CD4-positive, alpha-beta T cell (primary cell): ENCODE measurements at regions not wholly inside any gene's neighbourhood (a gene's known extent, or its start where the extent isn't known, plus 50 kb on each side); places are given as distances from the start of the nearest gene placed in this dataset.

ENCODE experiments used
- ATAC-seq: fragments of 200-7000 bp; cut with Tn5 transposase; one replicate; pipeline ENCODE4 v1.10.0; 2022; ENCODE audit warnings: mild to moderate bottlenecking; ENCODE audit not compliant: poor library complexity
- CTCF ChIA-PET: fragments of 350-600 bp; sonication (Branson Sonifier 250); formaldehyde crosslinking; loops from one replicate; lab custom pipeline; 2021; ENCODE audit warnings: antibody characterized with exemption, inconsistent platforms; lab: Charles Lee
- POLR2A ChIA-PET: fragments of 350-600 bp; sonication (Branson Sonifier 250); formaldehyde crosslinking; loops from one replicate; lab custom pipeline; 2021; ENCODE audit warnings: antibody characterized with exemption, inconsistent platforms; lab: Charles Lee
- DNase-seq, 14 experiments: peaks; one replicate each; pipeline ENCODE4 v3.0.0-alpha.2; 2013 to 2020; ENCODE audit warnings: mixed read lengths in 2 of 14
- H3K27ac ChIP-seq, 2 donors: one replicate each; pipeline versions ENCODE4 v1.5.1 to v1.7.0; 2013; ENCODE audit warnings: low read length in 2 of 2, low read depth in 1 of 2, mild to moderate bottlenecking in 1 of 2
- H3K27me3 ChIP-seq, 2 experiments: 1 replicate in 1 of 2; 2 replicates in 1 of 2; pipeline versions ENCODE4 v1.6.1 to v1.7.0; 2013; ENCODE audit warnings: low read length in 2 of 2, control low read depth in 1 of 2, mild to moderate bottlenecking in 1 of 2, moderate library complexity in 1 of 2; ENCODE audit not compliant: insufficient read depth in 2 of 2, control insufficient read depth in 1 of 2
- H3K36me3 ChIP-seq: one replicate; pipeline ENCODE4 v1.6.1; 2013; ENCODE audit warnings: low read length, control low read depth; ENCODE audit not compliant: insufficient read depth
- H3K4me1 ChIP-seq: one replicate; pipeline ENCODE4 v1.6.1; 2013; ENCODE audit warnings: low read length, control low read depth; ENCODE audit not compliant: insufficient read depth
- H3K4me3 ChIP-seq: one replicate; pipeline ENCODE4 v1.5.1; 2013; ENCODE audit warnings: mild to moderate bottlenecking, low read length, moderate library complexity
- H3K9me3 ChIP-seq, 2 experiments: 1 replicate in 1 of 2; 2 replicates in 1 of 2; pipeline versions ENCODE4 v1.6.1 to v1.7.0; 2013; ENCODE audit warnings: low read length in 2 of 2, mild to moderate bottlenecking in 2 of 2, control low read depth in 1 of 2, moderate library complexity in 1 of 2; ENCODE audit not compliant: control insufficient read depth in 1 of 2, insufficient read depth in 1 of 2
- H3K27ac Mint-ChIP-seq: one replicate; pipeline ENCODE4 v1.8.0; 2020; ENCODE audit warnings: mixed read lengths
- H3K27me3 Mint-ChIP-seq: one replicate; pipeline ENCODE4 v1.8.0; 2021; ENCODE audit warnings: mixed read lengths
- H3K36me3 Mint-ChIP-seq: one replicate; pipeline ENCODE4 v1.8.0; 2021; ENCODE audit warnings: low read depth, mixed read lengths
- H3K4me1 Mint-ChIP-seq: one replicate; pipeline ENCODE4 v1.8.0; 2021; ENCODE audit warnings: low read depth, mixed read lengths
- H3K4me3 Mint-ChIP-seq: one replicate; pipeline ENCODE4 v1.8.0; 2020; ENCODE audit warnings: mild to moderate bottlenecking, mixed read lengths
- H3K9me3 Mint-ChIP-seq: one replicate; pipeline ENCODE4 v1.8.0; 2020; ENCODE audit warnings: mixed read lengths
- CTCF ChIP-seq: fragments of 200-600 bp; IDR thresholded peaks from one replicate; pipeline ENCODE4 v1.8.0; 2022; ENCODE audit warnings: antibody characterized with exemption, mild to moderate bottlenecking
- intact Hi-C, 2 experiments: fragments of 100-400 bp; cut with DNase I in 1 of 2; cut with micrococcal nuclease in 1 of 2; formaldehyde crosslinking; loops; one replicate each; pipeline versions ENCODE4 v1.15.1 to v1.9.0; 2023 to 2025; cut with DNase I, micrococcal nuclease

DNA sequence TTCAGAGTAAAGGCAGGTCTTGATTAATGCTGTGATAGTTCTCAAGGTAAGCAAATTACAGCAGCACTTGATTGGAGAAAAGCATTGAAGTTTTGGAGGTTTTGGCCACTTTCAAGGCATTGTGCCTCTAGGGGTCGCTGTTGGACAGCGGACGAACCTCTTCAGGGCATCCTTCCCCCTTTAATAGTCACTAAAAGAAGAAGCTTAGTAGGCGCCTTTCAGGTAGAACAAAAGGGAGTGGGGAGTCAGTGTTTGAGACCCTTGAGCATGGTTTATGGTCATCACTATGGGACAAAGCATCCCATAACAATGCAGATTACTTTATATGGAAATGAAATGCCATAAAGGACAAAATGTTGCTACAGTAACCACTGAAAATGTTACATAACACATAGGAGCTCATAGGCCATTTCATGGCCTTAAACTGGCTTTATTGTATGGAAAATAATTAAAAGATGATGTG is 199.5 kb upstream of the DCN start:
- peaks cover 7% of the 10 kb centered on the region for H3K4me1 ChIP-seq
- no peaks in the 10 kb centered on the region for H3K36me3 ChIP-seq
- CTCF ChIA-PET, result interaction anchor here (0.6 to 2.3 kb wide), 39 partner anchors 9 to 1401 kb away, joined by 3 to 41 read pairs (median 3); partner anchors contain the start of gene BTG1
- ATAC-seq (peak; percentile 89), DNase-seq (peak; percentile 77 to 94 (median 86))
- H3K27me3 ChIP-seq, result peaks cover 0 to 5% of the 10 kb centered on the region in 2 experiments
- intact Hi-C loops, result loop anchor here (1.0 to 10.0 kb wide), 8 partner anchors 195 to 1403 kb away; partner anchors contain the start of gene BTG1 (in 1 of the 2)
- peak overlapping the region; percentile 21 for H3K4me3 ChIP-seq
- Mint-ChIP-seq H3K4me3 (peak overlapping the region; percentile 81), H3K4me1 (peaks cover 5% of the 10 kb centered on the region), H3K36me3 (no peaks in the 10 kb centered on the region), H3K9me3 (no peaks in the 10 kb centered on the region), H3K27me3 (peaks cover 4% of the 10 kb centered on the region), H3K27ac (peak overlapping the region; percentile 1)
- H3K9me3 ChIP-seq, result no peaks in the 10 kb centered on the region
- TF ChIP-seq CTCF, result peak; percentile 90
- H3K27ac ChIP-seq, result no peak overlapping the region
- POLR2A ChIA-PET, result interaction anchor here (0.8 to 2.4 kb wide), 12 partner anchors 13 to 1267 kb away, joined by 3 to 18 read pairs (median 4); partner anchors contain the start of gene BTG1

- H3K9me3 Mint-ChIP-seq, result no peaks in the 10 kb centered on the region
- peak overlapping the region; percentile 81 for H3K4me3 Mint-ChIP-seq
- TF ChIP-seq CTCF, result no peak
- H3K4me1 Mint-ChIP-seq, result peaks cover 5% of the 10 kb centered on the region
- POLR2A ChIA-PET, result interaction anchor here (0.8 to 2.4 kb wide), 10 partner anchors 13 to 1189 kb away, joined by 3 to 18 read pairs (median 6); partner anchors contain the start of gene BTG1
- CTCF ChIA-PET, result interaction anchor here (1.0 to 2.3 kb wide), 20 partner anchors 9 to 1275 kb away, joined by 3 to 41 read pairs (median 4); partner anchors contain the start of gene BTG1
- H3K36me3 ChIP-seq, result no peaks in the 10 kb centered on the region
- H3K36me3 Mint-ChIP-seq, result no peaks in the 10 kb centered on the region
- peaks cover 0 to 5% of the 10 kb centered on the region in 2 experiments for H3K27me3 ChIP-seq
- peak in 4 of 14 experiments; percentile 14 to 36 (median 24) for DNase-seq
- no peak overlapping the region for H3K27ac Mint-ChIP-seq
- peak; percentile 50 for ATAC-seq
- H3K27ac ChIP-seq, result no peak overlapping the region
- intact Hi-C loops, result loop anchor here (5.0 to 10.0 kb wide), 6 partner anchors 196 to 1403 kb away; partner anchors contain the start of gene BTG1 (in 1 of the 2)
- no peaks in the 10 kb centered on the region for H3K9me3 ChIP-seq
- H3K4me3 ChIP-seq, result peak overlapping the region; percentile 21
- H3K4me1 ChIP-seq, result peaks cover 7% of the 10 kb centered on the region
- H3K27me3 Mint-ChIP-seq, result peaks cover 4% of the 10 kb centered on the region
Measured at GRCh38 chr12:91381309-91381804, 198.7 kb upstream of the DCN start.

GRCh38 chr12:91380631-91381030 is 198.0 kb upstream of the DCN start:
- ChIA-PET CTCF (interaction anchor here (2.1 to 2.3 kb wide), 3 partner anchors 1189 to 1269 kb away, joined by 10 to 41 read pairs (median 17); no protein-coding TSS in a partner anchor), POLR2A (interaction anchor here (2.3 kb wide), 2 partner anchors 761 to 1189 kb away, joined by 16 to 18 read pairs; no protein-coding TSS in a partner anchor)
- Mint-ChIP-seq H3K4me3 (no peak overlapping the region), H3K27me3 (peaks cover 4% of the 10 kb centered on the region), H3K27ac (no peak overlapping the region), H3K36me3 (no peaks in the 10 kb centered on the region), H3K4me1 (peaks cover 5% of the 10 kb centered on the region), H3K9me3 (no peaks in the 10 kb centered on the region)
- Histone ChIP-seq H3K4me1 (peaks cover 7% of the 10 kb centered on the region), H3K27ac (no peak overlapping the region), H3K4me3 (no peak overlapping the region), H3K9me3 (no peaks in the 10 kb centered on the region), H3K36me3 (no peaks in the 10 kb centered on the region), H3K27me3 (peaks cover 0 to 5% of the 10 kb centered on the region in 2 experiments)
- DNase-seq, result no peak
- TF ChIP-seq CTCF, result no peak
- intact Hi-C loops, result loop anchor here (1.0 to 10.0 kb wide), 7 partner anchors 197 to 1404 kb away; partner anchors contain the start of gene BTG1 (in 1 of the 2)
- no peak for ATAC-seq
